HG03558 (cell line): ENCODE measurements at regions not wholly inside any gene's neighbourhood (a gene's known extent, or its start where the extent isn't known, plus 50 kb on each side); places are given as distances from the start of the nearest gene placed in this dataset.
"Not testable (repeated sequence)": the region's sequence is repeated elsewhere in the genome, so short reads cannot be mapped to it uniquely, and the experiment has no call there.

ENCODE experiments used
- ATAC-seq: cut with Tn5 transposase; IDR thresholded peaks from one replicate; pipeline ENCODE4 v1.9.1; 2021; ENCODE audit warnings: moderate number of reproducible peaks; ENCODE audit not compliant: unreplicated experiment; ENCODE audit errors: extremely low read depth

- ATAC-seq, result no peak
Measured at GRCh38 chrX:44690129-44690528, 147.5 kb upstream of the FUNDC1 start.

DNA sequence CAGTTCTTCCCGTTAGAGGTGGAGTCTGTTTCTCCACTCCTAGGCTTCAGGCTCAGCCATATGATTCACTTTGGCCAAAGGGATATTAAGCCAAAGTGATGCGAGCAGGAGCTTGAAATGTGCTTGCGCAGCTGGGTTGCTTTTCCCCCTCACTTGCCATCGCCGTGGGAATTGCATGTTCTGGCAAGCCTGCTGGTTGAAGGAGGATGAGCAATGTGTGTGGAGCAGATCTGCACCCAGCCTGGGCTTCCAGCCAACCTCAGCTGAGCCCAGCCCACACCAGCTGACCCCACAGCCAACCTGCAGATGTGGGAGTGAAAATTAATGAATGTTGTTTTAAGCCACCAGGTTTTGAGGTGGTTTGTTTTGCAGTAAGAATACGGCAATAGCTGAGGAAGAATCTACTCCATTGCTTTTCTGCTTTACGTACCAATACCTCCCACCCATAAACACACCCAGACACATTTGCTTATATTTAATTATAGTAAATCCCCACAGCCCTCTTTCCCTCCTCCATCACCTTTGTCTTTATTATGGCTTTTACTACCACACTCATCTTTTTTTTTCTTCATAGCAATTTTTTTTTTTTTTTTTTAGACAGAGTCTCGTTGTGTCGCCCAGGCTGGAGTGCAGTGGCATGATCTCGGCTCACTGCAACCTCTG is 132.8 kb upstream of the FUNDC1 start:
- no peak for ATAC-seq

GRCh38 chrX:44674906-44675305 is 132.2 kb upstream of the FUNDC1 start:
- no peak for ATAC-seq

DNA sequence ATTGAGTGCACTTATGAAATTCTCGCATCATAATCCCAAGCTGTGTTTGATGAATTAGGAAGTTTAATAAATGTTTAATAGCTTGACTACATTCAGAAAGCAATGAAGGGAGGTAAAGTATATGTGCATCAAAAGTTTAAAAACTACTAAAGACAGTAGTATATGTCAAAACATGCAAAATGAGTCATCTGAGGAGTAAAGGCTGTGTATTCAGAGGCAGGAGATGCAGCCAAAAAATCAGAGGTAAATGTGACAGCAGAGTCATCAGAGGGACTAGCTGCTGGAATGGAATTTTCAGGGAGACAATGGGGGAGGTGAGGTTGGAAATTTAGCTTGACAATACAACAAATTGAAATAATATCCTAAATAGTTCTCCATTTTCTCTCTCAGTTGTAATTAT is 127.0 kb upstream of the FUNDC1 start:
- ATAC-seq, result no peak

DNA sequence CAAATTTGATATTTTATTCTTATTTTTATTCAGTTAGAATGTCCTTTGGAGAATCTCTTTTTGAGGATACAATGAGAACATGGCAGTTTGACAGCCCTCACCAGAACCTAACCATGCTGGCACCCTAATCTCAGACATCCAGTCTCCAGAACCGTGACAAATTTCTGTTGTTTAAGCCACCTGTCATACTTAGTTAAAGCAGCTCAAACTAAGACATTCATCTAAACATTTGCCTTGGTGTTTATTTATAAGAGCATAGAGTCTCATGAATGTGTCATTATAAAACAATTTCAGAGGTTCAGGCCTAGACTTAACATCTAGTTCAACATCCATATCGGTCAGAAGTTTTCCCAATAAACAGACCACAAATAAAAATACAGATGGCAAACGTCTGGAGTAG is 125.1 kb upstream of the FUNDC1 start:
- ATAC-seq, result no peak

- not testable (repeated sequence) for ATAC-seq
Measured at GRCh38 chrX:44657718-44658246, 115.1 kb upstream of the FUNDC1 start.

DNA sequence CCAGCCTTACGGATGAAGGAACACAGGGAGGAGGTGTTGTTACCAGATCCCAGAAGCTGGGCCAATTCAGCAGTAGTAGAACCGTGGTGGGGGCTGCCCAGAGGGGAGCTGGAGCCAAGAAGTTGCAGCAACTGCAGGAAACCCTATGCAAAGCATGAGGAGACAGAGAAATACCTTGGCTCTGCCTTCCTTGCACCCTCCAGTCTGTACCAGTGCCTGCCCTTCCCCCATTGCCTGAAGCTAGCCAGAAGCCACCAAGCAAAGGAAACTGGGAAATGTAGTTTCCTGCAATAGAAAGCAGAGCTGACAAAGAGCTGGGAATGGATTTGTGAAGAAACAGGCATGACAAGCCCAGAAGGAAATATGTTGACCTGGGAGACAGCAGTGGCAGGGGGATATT is 108.7 kb upstream of the FUNDC1 start:
- no peak for ATAC-seq

- no peak for ATAC-seq
Measured at GRCh38 chrX:44643723-44644122, 101.1 kb upstream of the FUNDC1 start.

DNA sequence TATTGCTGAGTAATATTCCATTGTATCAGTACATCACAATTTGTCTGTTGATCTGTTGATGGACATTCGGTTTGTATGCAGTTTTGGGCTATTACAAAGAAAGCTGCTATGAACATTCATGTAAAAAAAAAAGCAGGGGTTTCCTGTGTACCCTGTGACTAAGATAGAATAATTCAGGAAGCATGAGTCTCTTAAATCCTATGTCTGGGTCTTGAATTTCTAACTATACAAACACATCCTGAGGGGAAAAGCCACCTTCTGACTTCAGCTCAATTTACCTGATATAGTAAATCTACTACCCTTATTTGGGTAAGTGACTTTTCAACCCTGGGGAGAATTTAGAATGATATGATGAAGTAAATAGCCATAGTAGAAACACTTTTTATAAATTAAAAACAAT is 94.6 kb upstream of the FUNDC1 start:
- ATAC-seq, result no peak

GRCh38 chrX:44621078-44621477 is 78.4 kb upstream of the FUNDC1 start:
- ATAC-seq, result no peak

- no peak for ATAC-seq
Measured at GRCh38 chrX:44619039-44619438, 76.4 kb upstream of the FUNDC1 start.

DNA sequence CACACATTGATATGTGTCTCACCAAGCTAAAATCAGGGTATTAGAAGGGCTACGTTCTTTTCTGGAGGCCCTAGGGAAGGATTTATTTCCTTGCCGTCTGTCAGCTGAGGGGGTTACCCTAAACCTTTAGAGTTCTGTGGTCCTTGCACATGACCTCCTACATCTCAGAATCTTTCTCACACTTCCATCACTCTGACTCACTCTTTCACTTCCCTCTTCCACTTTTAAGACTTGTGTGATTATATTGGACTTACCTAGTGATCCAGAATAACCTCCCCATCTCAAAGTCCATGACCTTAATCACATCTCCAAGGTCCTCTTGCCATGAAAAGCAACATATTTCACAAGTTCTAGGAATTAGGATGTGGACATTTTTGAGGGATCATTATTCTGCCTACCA is 53.6 kb upstream of the FUNDC1 start:
- peak; percentile 96 for ATAC-seq
